Gastrocnemius medialis (tissue), 4 donors: ENCODE measurements at regions not wholly inside any gene's neighbourhood (a gene's known extent, or its start where the extent isn't known, plus 50 kb on each side); places are given as distances from the start of the nearest gene placed in this dataset.

Source experiments
- ATAC-seq, 2 donors: fragments of 150-250 bp; one replicate each; pipeline ENCODE4 v1.9.1; 2016
- DNase-seq, 2 donors: peaks; one replicate each; pipeline ENCODE4 v3.0.0-alpha.2; 2019
- H3K27ac ChIP-seq, 4 donors: fragments of 200-600 bp; sonication (generic); 1 replicate in 1 of 4; 2 replicates in 3 of 4; pipeline ENCODE4 v1.5.1; 2016 to 2018; ENCODE audit warnings: mild to moderate bottlenecking in 2 of 4, moderate library complexity in 1 of 4
- H3K27me3 ChIP-seq, 3 donors: fragments of 200-600 bp; sonication (generic) in 2 of 3; 1 replicate in 1 of 3; 2 replicates in 2 of 3; pipeline versions ENCODE4 v1.5.1 to v1.6.0; 2016 to 2019; ENCODE audit warnings: mild to moderate bottlenecking in 1 of 3, moderate library complexity in 1 of 3
- H3K36me3 ChIP-seq, 2 donors: fragments of 200-600 bp; sonication (generic) in 1 of 2; one replicate each; pipeline ENCODE4 v1.5.1; 2017 to 2018
- H3K4me1 ChIP-seq, 2 donors: fragments of 200-600 bp; sonication (generic) in 1 of 2; one replicate each; pipeline ENCODE4 v1.5.1; 2016 to 2017; ENCODE audit warnings: mild to moderate bottlenecking in 2 of 2
- H3K4me3 ChIP-seq, 4 donors: fragments of 200-600 bp; sonication (generic) in 3 of 4; 1 replicate in 1 of 4; 2 replicates in 3 of 4; pipeline ENCODE4 v1.5.1; 2016 to 2019; ENCODE audit warnings: mild to moderate bottlenecking in 2 of 4
- H3K9me3 ChIP-seq, 3 donors: fragments of 200-600 bp; sonication (generic) in 2 of 3; 1 replicate in 1 of 3; 2 replicates in 2 of 3; pipeline ENCODE4 v1.5.1; 2016 to 2019
- CTCF ChIP-seq, 5 experiments: fragments of 450-650 bp in 3 of 5; fragments of 200-600 bp in 2 of 5; sonication (generic) in 2 of 5; IDR thresholded peaks in 4 of 5; conservative IDR thresholded peaks in 1 of 5; 1 replicate in 4 of 5; 2 replicates in 1 of 5; pipeline ENCODE4 v1.5.1; 2016 to 2019; ENCODE audit warnings: antibody characterized with exemption in 5 of 5, mild to moderate bottlenecking in 3 of 5, moderate library complexity in 3 of 5
- POLR2A ChIP-seq, 2 donors: fragments of 450-650 bp; IDR thresholded peaks; one replicate each; pipeline ENCODE4 v1.6.1; 2017; ENCODE audit warnings: antibody characterized with exemption in 2 of 2, mild to moderate bottlenecking in 2 of 2, moderate library complexity in 2 of 2
- in situ Hi-C, 4 donors: fragments of 200-750 bp; cut with MboI; loops; one replicate each; pipeline versions ENCODE4 v1.15.0 to v1.8.0; 2017; ENCODE audit warnings: low sequenced_read_pairs in 4 of 4
- intact Hi-C: fragments of 100-400 bp; cut with DNase I; formaldehyde crosslinking; loops from one replicate; pipeline ENCODE4 v1.15.1; 2023; ENCODE audit warnings: low total_unique reads

GRCh38 chr1:34306568-34306967 is 129.9 kb downstream of the C1orf94 start:
- no peaks in the 10 kb centered on the region for H3K9me3 ChIP-seq
- DNase-seq = no peak
- H3K4me1 ChIP-seq = no peaks in the 10 kb centered on the region
- no peak overlapping the region for H3K27ac ChIP-seq
- ATAC-seq = no peak
- TF ChIP-seq CTCF (IDR thresholded peaks at IDR 0.05 in 4 of 5, conservative IDR thresholded peaks at IDR 0.05 in 1 of 5) (no peak), POLR2A (IDR thresholded peaks at IDR 0.05) (no peak)
- intact Hi-C loops = no loop called here
- in situ Hi-C loops = no loop called here
- no peaks in the 10 kb centered on the region for H3K27me3 ChIP-seq
- no peak overlapping the region for H3K4me3 ChIP-seq
- no peaks in the 10 kb centered on the region for H3K36me3 ChIP-seq

- H3K4me3 ChIP-seq = no peak overlapping the region
- in situ Hi-C loops = no loop called here
- H3K27ac ChIP-seq = no peak overlapping the region
- no peaks in the 10 kb centered on the region for H3K27me3 ChIP-seq
- H3K36me3 ChIP-seq = no peaks in the 10 kb centered on the region
- H3K9me3 ChIP-seq = no peaks in the 10 kb centered on the region
- no peak for DNase-seq
- H3K4me1 ChIP-seq = no peaks in the 10 kb centered on the region
- TF ChIP-seq POLR2A (IDR thresholded peaks at IDR 0.05) (no peak), CTCF (IDR thresholded peaks at IDR 0.05 in 4 of 5, conservative IDR thresholded peaks at IDR 0.05 in 1 of 5) (no peak)
- ATAC-seq = no peak
- intact Hi-C loops = no loop called here
Measured at GRCh38 chr1:34312359-34312758, 135.7 kb downstream of the C1orf94 start.

- no peaks in the 10 kb centered on the region for H3K4me1 ChIP-seq
- H3K27me3 ChIP-seq = no peaks in the 10 kb centered on the region
- intact Hi-C loops = no loop called here
- TF ChIP-seq CTCF (IDR thresholded peaks at IDR 0.05 in 4 of 5, conservative IDR thresholded peaks at IDR 0.05 in 1 of 5) = no peak
- TF ChIP-seq POLR2A (IDR thresholded peaks at IDR 0.05) = no peak
- no peaks in the 10 kb centered on the region for H3K9me3 ChIP-seq
- H3K4me3 ChIP-seq = no peak overlapping the region
- no peaks in the 10 kb centered on the region for H3K36me3 ChIP-seq
- ATAC-seq = no peak
- no peak for DNase-seq
- H3K27ac ChIP-seq = no peak overlapping the region
- in situ Hi-C loops = no loop called here
Measured at GRCh38 chr1:34315974-34316373, 139.3 kb downstream of the C1orf94 start.

- Histone ChIP-seq H3K4me1 (no peaks in the 10 kb centered on the region), H3K4me3 (no peak overlapping the region), H3K27ac (no peak overlapping the region), H3K36me3 (no peaks in the 10 kb centered on the region), H3K9me3 (no peaks in the 10 kb centered on the region), H3K27me3 (no peaks in the 10 kb centered on the region)
- intact Hi-C loops = no loop called here
- DNase-seq = no peak
- TF ChIP-seq CTCF (IDR thresholded peaks at IDR 0.05 in 4 of 5, conservative IDR thresholded peaks at IDR 0.05 in 1 of 5) (no peak), POLR2A (IDR thresholded peaks at IDR 0.05) (no peak)
- in situ Hi-C loops = no loop called here
- no peak for ATAC-seq
Measured at GRCh38 chr1:34316773-34317172, 140.1 kb downstream of the C1orf94 start.

- TF ChIP-seq POLR2A (IDR thresholded peaks at IDR 0.05) = no peak
- ATAC-seq = no peak
- in situ Hi-C loops = no loop called here
Measured at GRCh38 chr1:34319218-34319617, 142.5 kb downstream of the C1orf94 start.

More at GRCh38 chr1:34319218-34319617, 142.5 kb downstream of the C1orf94 start:
- Histone ChIP-seq H3K4me1 (no peaks in the 10 kb centered on the region), H3K27me3 (no peaks in the 10 kb centered on the region), H3K27ac (no peak overlapping the region), H3K9me3 (no peaks in the 10 kb centered on the region), H3K36me3 (no peaks in the 10 kb centered on the region), H3K4me3 (no peak overlapping the region)
- intact Hi-C loops = no loop called here
- no peak for DNase-seq
